SK-N-MC (cell line): ENCODE measurements at regions not wholly inside any gene's neighbourhood (a gene's known extent, or its start where the extent isn't known, plus 50 kb on each side); places are given as distances from the start of the nearest gene placed in this dataset.

ENCODE experiments used
- FOXP2 ChIP-seq: optimal IDR thresholded peaks from 2 replicates; pipeline ENCODE3; 2011; ENCODE audit warnings: mild to moderate bottlenecking, moderate library complexity; ENCODE audit not compliant: insufficient read depth; ENCODE audit errors: extremely low read length, control extremely low read depth
- POLR2AphosphoS5 ChIP-seq: IDR thresholded peaks from 2 replicates; pipeline ENCODE4 v1.6.1; 2012; ENCODE audit warnings: mild to moderate bottlenecking, low read depth, low read length, borderline replicate concordance

- no peak for TF ChIP-seq FOXP2
- no peak for TF ChIP-seq POLR2AphosphoS5
These were observed 313.4 kb downstream of the SQOR start for GRCh38 chr15:45948181-45948621.
